ENCODE measurements at regions not wholly inside any gene's neighbourhood (a gene's known extent, or its start where the extent isn't known, plus 50 kb on each side); places are given as distances from the start of the nearest gene placed in this dataset.
A peak's percentile ranks its signal among the peaks of the same experiment; 100 is the strongest.

GRCh38 chrX:10393241-10393640 lies 227.1 kb downstream of the MID1 start:
- DNase-seq = no peak

GRCh38 chrX:10393899-10394298 lies 226.5 kb downstream of the MID1 start:
- DNase-seq = peak; percentile 40

DNA sequence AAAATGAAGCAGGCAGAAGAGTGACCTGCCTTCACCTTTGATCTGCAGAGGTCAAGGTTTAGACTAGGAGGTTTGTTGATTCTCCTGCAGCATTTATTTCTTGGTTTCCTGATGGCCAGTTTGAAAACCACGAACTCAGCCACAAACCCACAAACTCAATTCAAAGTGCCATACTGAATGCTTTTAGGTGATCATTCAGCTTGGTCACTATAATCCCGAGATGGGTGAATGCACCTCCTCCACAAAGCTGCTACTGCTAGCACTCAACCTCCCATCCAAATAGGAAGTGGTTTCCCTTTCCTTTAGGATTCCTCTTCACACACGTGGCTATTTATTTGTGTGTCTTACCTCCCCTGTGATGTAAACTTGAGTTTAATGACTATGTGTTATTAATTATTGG lies 225.2 kb downstream of the MID1 start:
- DNase-seq = no peak
